Fibroblast of skin of back (primary cell): ENCODE measurements at regions not wholly inside any gene's neighbourhood (a gene's known extent, or its start where the extent isn't known, plus 50 kb on each side); places are given as distances from the start of the nearest gene placed in this dataset.
"Not testable (repeated sequence)": the region's sequence is repeated elsewhere in the genome, so short reads cannot be mapped to it uniquely, and the experiment has no call there.

Experiments used
- DNase-seq: peaks from one replicate; pipeline ENCODE4 v3.0.0-alpha.2; 2013

DNA sequence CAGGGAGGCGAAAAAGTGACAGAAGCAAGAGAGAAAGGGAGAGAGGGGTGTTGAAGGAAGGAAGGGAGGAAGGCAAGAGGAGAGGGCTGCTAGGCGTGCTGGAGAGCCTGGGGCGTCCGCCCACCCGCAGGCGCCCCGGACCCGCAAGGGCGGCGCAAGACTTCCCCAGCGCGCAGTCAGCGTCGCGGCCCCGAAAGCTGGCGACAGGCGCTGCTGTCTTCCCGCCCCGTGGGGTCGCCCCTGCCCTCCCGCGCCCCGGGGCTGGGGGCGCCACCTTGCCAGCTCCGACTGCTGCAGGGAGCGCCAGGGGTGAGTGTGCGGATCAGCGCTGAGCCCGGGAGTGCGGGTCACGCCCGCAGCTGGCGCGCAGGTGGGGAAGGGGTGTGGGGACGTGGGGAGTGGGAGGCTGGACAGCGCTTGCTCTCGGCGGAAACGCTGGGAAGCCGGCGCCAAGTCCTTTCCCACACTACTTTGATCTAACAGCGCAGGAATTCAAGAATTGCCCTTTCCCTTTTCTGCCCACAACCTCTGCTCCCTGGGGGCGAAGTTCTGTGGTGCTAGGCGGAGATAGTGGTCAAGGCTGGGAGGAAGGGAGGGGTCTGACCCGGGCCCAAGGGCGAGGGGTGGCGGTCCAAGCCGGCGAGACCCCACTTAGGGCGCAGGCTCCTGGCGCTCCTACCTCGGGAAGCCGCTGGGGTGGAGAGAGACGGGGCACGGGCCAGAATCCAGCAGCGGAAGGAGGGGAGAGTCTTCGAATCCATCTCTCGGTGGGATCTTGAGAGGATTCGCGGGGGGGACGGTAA, 266.1 kb downstream of the CGGBP1 start, which contains the start of gene HTR1F:
HTR1F (plus strand) TSS at position 173 of the 803 bp plus-strand sequence.
- DNase-seq, result peak; percentile 22

- no peak for DNase-seq
These were observed 266.6 kb downstream of the CGGBP1 start for GRCh38 chr3:87792198-87792533.

DNA sequence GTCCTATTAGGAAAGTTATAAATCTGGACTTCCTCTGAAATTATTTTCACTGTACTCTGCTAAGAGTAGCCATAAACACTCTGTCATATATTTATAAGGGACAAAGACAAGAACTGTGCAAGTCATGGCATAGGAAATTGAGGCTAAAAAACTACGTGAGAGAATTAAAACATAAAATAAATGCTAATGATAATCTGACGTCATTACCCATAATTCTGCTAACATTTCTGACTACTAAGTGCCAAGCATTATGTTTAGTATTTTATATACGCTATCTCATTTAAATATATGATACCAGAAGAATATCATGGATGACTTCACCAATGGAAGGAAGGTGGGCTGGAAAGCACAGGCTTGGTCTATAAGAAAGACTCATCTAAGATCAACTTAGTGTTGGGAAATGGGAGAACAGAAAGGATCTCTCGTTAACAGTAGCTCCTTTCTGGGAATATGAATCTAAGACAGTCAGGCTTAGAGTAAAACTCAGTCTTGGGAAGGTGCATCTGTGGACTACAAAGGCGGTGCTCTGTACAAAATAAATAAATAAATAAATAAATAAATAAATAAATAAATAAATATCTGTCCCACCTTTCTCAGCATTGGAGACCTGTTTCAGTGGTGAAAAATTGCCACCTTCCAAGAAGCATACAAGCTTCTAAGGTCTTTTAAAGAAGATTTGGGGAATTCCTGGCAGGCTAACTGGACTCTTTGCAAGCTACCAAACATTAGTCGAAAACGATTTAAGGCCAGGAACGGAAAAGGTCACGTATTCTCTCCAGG, 267.4 kb downstream of the CGGBP1 start:
- no peak for DNase-seq

DNA sequence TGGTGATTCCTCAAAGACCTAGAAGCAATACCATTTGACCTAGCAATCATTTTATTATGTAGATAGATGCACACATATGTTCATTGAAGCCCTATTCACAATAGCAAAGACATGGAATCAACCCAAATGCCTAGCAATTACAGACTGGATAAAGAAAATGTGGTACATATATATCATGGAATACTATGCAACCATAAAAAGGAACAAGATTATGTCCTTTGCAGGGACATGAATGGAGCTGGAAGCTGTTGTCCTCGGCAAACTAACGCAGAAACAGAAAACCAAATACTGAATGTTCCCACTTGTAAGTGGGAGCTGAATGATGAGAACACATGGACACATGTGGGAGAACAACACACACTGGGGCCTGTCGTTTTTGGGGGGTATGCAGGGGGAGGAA, 269.8 kb downstream of the CGGBP1 start:
- DNase-seq, result not testable (repeated sequence)

DNA sequence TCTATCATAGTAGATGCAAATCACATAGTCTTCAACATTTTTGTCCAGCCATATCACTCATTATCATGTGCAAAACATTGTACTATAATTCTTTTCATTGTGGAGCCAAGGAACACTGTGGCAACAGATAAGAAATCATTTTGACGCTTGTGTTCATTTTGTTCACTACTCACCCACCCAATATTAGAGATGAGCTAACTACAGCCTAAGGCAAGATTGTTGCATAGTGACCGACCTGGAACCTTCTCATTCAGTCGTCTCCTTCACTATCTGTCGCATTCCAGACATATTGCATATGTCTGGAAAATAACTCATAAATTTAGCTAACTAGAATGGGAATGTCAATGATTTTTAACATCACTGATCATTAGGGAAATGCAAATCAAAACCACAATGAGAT, 270.3 kb downstream of the CGGBP1 start:
- DNase-seq, result no peak

- no peak for DNase-seq
These were observed 278.0 kb downstream of the CGGBP1 start for GRCh38 chr3:87780811-87781210.

DNA sequence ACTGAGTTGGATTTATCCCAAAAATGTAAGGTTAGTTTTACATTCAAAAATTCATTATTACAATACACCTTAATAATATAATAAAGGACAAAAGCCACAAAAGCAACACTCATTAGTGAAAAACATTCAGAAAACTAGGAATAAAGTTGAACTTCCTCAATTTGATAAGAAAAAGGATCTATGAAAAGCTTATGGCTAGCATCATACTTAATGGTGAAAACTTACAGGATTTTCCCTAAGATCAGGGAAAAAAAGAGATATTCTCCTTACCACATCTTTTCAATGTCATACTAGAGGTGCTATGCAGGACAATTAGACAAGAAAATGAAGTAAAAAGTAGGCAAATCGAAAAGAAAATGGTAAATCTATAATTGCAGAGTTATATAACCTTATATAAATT, 279.9 kb downstream of the CGGBP1 start:
- no peak for DNase-seq

- DNase-seq, result peak; percentile 42
These were observed 287.2 kb downstream of the CGGBP1 start for GRCh38 chr3:87771337-87772192.

DNA sequence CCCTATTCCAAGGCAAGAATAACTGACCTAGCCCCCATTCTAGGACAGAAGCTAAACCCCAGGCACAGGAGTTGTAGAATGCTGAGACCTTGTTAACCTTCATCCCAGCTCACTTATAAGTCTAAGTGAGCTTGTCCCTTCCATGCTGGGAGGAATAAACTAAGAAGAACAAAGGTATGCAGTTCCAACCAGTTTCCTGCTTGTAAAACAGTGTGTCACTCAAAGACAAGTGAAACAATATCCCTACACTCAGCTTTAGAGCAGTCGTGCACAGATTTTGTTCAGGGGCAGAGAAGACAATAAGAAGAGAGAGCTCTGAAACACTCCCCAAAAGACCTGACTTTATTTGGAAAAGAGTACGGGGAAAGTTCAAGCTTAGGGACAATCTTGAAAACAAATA, 292.1 kb downstream of the CGGBP1 start:
- no peak for DNase-seq

- DNase-seq, result no peak
These were observed 293.5 kb downstream of the CGGBP1 start for GRCh38 chr3:87765256-87765655.

DNA sequence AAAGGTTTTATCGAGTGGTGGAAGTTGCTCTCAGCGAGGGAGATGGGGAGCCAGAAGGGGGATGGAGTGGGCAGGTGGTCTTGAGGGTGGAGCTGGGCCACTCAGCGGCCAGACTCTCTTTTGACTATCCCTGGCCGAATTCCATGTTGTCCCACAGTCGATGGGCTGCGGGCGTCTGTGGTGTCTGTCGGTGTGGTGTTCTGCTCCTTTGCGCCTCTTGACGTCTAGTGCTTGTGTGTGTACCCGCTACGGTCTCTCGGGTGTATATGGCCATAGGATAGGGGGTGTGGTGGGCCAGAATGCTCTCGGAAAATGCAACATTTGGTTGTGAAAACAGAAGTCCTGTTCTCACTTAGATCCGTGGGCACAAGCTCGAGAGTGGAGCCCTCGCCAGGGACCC, 297.0 kb downstream of the CGGBP1 start:
- no peak for DNase-seq

DNA sequence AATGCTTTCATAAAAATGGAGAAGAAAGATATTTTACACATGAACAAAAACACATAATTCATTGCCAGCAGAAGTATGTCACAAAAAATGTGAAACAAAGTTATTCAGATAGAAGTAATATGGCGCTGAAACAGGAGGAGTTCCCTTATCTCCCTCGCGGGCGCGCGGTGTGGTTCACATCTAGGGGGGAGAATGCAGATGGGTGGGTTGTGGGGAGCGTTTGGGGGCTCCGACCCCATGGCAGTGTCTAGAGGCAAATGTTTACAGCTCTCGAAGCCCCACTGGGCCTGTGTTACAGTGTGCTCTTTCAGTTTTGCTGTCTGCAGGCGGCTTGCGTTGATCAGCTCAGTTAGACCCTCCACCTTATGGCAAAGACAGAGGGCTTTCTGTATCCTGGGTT, 297.5 kb downstream of the CGGBP1 start:
- DNase-seq, result no peak

- no peak for DNase-seq
These were observed 302.2 kb downstream of the CGGBP1 start for GRCh38 chr3:87756616-87757015.

- no peak for DNase-seq
These were observed 303.0 kb downstream of the CGGBP1 start for GRCh38 chr3:87755852-87756251.

DNA sequence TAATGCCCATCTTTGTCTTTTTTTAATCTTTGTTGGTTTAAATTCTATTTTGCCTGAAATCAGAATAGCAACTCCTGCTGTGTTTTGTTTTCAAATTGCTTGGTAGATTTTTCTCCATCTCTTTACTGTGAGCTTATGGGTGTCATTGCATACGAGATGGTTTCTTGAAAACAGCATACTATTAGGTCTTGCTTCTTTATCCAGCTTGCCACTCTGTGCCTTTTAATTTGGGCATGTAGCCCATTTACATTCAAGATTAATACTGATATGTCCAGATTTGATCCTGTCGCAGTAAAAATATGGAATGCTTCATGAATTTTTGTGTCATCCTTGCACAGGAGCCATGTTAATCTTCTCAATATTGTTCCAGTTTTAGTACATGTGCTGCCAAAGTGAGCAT, 316.6 kb downstream of the CGGBP1 start:
- DNase-seq, result no peak

DNA sequence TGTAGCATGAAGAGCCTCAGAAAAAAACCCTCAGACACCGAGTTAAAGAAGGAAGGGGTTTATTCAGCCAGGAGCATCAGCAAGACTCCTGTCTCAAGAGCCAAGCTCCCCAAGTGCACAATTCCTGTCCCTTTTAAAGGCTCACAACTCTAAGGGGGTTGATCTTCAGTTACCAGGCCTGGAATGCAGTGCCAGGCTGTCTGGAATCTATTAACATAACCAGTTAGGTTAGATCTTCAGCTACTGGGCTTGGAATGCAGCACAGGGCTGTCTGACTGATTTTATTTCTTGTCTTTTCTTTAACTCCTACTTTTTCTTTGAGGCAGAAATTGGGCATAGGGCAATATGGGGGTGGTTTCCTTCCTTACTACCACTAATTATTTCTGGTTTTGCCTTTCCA, 317.9 kb downstream of the CGGBP1 start:
- not testable (repeated sequence) for DNase-seq

- peak; percentile 16 for DNase-seq
These were observed 321.0 kb downstream of the CGGBP1 start for GRCh38 chr3:87737817-87738216.

GRCh38 chr3:87733671-87734367, 325.0 kb downstream of the CGGBP1 start:
- DNase-seq, result no peak

- DNase-seq, result no peak
These were observed 326.5 kb downstream of the CGGBP1 start for GRCh38 chr3:87732294-87732693.

DNA sequence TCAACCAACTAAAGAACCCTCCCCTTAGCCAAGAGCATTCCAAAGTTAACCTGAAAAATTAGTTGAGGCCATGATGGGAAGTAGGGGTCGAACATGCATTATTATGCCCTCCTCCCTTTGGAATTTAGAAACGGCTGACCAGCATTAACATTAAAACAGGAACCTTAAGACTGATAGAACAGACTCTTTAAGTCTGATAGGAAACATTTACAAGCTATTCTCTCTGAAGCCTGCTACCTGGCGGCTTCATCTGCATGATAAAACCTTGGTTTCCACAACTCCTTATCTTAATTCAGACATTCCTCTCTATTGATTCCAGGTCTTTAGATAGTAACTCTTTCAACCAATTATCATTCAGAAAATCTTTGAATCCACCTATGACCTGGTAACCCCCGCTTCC, 331.0 kb downstream of the CGGBP1 start:
- no peak for DNase-seq

DNA sequence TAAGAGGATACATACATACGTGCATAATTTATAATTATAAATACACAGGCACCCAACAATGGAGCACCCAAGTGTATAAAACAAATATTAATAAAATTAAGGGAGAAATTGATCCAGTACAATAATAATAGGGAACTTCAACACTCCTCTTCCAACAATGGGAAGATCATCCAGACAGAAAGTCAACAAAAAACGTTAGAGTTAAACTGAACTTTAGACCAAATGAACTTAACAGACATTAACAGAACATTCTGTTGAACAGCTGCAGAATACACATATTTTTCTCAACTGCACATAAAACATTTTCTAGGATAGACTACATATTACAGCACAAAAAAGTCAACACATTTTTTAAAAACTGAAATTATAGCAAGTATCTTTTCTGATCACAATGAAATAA, 339.7 kb downstream of the CGGBP1 start:
- DNase-seq, result no peak

DNA sequence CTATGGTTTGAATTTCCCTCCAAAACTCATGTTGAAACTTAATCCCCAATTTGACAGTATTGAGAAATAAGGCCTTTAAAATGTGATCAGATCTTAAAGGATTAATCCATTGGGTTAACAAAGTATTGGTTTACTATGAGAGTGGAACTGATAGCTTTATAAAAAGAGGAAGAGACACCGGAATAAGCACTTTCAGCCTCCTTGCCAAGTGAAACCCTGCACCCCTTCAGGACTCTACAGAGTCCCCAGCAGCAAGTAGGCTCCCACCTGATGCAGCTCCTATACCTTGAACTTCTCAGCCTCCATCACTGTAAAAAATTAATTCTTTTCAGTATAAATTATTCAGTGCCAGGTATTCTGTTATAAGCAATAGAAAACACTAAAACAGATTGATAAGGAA, 348.3 kb downstream of the CGGBP1 start:
- no peak for DNase-seq

DNA sequence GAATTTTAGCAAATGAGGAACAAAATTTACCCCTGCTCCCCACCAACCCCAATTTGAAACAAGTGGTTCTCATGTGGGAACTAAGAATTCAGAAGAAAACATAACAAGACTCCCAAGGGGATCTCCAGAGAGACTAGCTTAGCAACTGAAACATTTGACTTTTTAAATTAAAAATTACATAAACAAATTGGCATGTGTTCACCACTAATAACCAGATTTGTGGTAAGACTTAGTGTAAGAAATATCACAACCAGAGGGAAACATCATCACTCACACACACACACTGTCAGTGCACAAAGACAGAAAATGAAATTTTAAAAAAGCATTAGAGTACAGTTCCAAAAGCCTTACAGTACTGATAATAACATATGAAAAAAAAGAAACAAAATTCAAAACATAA, 348.8 kb downstream of the CGGBP1 start:
- DNase-seq, result no peak
